PC-3 (cell line): ENCODE measurements at regions not wholly inside any gene's neighbourhood (a gene's known extent, or its start where the extent isn't known, plus 50 kb on each side); places are given as distances from the start of the nearest gene placed in this dataset.

Source experiments
- EZH2 ChIP-seq: fragments of 300-600 bp; sonication (generic); IDR thresholded peaks from one replicate; pipeline ENCODE4 v1.6.1; 2017; ENCODE audit warnings: antibody characterized with exemption, mild to moderate bottlenecking, low read length; ENCODE audit not compliant: unreplicated experiment
- EZH2phosphoT487 ChIP-seq: fragments of 300-600 bp; sonication (generic); IDR thresholded peaks from 2 replicates; pipeline ENCODE4 v1.6.1; 2018; ENCODE audit warnings: mild to moderate bottlenecking, antibody characterized with exemption, low read length, borderline replicate concordance
- TF ChIP-seq, protein P1 (sequence below): fragments of 300-600 bp; sonication (generic); conservative IDR thresholded peaks from 2 replicates; pipeline ENCODE4 v1.5.1; 2017; ENCODE audit warnings: antibody characterized with exemption, low read depth, mild to moderate bottlenecking, low read length

DNA sequence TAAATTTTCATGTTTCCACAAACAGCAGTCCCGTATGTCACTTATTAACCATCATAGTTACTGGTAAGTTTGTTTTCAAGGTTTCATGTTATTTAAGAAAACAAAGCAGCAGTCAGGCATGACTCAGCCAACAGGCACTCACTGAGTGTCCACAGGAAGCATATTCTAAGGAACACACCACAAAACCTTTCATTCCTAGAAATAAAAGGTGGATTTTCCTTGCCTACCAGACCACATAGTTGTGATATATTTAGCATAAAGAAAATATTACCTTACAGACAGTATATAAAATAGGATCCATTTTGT is 143.3 kb upstream of the AVPR1A start:
- TF ChIP-seq, protein P1, sequence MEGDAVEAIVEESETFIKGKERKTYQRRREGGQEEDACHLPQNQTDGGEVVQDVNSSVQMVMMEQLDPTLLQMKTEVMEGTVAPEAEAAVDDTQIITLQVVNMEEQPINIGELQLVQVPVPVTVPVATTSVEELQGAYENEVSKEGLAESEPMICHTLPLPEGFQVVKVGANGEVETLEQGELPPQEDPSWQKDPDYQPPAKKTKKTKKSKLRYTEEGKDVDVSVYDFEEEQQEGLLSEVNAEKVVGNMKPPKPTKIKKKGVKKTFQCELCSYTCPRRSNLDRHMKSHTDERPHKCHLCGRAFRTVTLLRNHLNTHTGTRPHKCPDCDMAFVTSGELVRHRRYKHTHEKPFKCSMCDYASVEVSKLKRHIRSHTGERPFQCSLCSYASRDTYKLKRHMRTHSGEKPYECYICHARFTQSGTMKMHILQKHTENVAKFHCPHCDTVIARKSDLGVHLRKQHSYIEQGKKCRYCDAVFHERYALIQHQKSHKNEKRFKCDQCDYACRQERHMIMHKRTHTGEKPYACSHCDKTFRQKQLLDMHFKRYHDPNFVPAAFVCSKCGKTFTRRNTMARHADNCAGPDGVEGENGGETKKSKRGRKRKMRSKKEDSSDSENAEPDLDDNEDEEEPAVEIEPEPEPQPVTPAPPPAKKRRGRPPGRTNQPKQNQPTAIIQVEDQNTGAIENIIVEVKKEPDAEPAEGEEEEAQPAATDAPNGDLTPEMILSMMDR = no peak
- TF ChIP-seq EZH2 (no peak), EZH2phosphoT487 (no peak)
